IPS-15b (cell line): ENCODE measurements at regions not wholly inside any gene's neighbourhood (a gene's known extent, or its start where the extent isn't known, plus 50 kb on each side); places are given as distances from the start of the nearest gene placed in this dataset.

Source experiments
- H3K27me3 ChIP-seq: one replicate; pipeline ENCODE4 v1.6.1; 2013; ENCODE audit warnings: low read length; ENCODE audit not compliant: control insufficient read depth, insufficient read depth
- H3K36me3 ChIP-seq: one replicate; pipeline ENCODE4 v1.6.1; 2013; ENCODE audit warnings: low read length; ENCODE audit not compliant: control insufficient read depth, insufficient read depth
- H3K4me1 ChIP-seq: one replicate; pipeline ENCODE4 v1.6.1; 2013; ENCODE audit warnings: mild to moderate bottlenecking, low read length; ENCODE audit not compliant: control insufficient read depth, insufficient read depth
- H3K4me3 ChIP-seq: one replicate; pipeline ENCODE4 v1.5.1; 2013; ENCODE audit warnings: low read depth, low read length
- H3K9ac ChIP-seq: one replicate; pipeline ENCODE4 v1.6.1; 2013; ENCODE audit warnings: low read depth, mild to moderate bottlenecking, low read length
- H3K9me3 ChIP-seq: one replicate; pipeline ENCODE4 v1.6.1; 2013; ENCODE audit warnings: mild to moderate bottlenecking, low read length; ENCODE audit not compliant: control insufficient read depth, insufficient read depth

DNA sequence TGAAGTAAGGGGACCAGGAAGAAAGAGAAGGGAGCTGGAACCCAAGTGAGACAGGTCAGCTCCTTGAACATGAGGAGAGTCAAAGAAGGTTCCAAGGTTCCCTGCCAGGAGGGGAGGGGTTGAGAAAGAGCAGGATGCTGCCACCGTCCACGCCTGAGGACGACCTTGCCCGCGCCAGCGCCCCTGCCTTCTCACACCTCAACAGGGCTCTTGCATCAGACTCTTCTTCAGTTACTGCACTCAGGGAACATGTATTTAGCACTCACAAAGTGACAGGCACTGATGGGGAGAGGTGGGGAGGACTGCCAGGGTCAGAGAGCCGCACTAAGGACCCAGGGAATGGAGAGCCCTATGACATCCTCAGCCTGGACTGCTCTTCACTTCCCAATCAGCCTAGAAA is 102.1 kb upstream of the NUDT4 start:
- Histone ChIP-seq H3K36me3 (no peaks in the 10 kb centered on the region), H3K4me3 (no peak overlapping the region), H3K4me1 (no peaks in the 10 kb centered on the region), H3K9me3 (no peaks in the 10 kb centered on the region), H3K27me3 (no peaks in the 10 kb centered on the region), H3K9ac (no peak overlapping the region)

DNA sequence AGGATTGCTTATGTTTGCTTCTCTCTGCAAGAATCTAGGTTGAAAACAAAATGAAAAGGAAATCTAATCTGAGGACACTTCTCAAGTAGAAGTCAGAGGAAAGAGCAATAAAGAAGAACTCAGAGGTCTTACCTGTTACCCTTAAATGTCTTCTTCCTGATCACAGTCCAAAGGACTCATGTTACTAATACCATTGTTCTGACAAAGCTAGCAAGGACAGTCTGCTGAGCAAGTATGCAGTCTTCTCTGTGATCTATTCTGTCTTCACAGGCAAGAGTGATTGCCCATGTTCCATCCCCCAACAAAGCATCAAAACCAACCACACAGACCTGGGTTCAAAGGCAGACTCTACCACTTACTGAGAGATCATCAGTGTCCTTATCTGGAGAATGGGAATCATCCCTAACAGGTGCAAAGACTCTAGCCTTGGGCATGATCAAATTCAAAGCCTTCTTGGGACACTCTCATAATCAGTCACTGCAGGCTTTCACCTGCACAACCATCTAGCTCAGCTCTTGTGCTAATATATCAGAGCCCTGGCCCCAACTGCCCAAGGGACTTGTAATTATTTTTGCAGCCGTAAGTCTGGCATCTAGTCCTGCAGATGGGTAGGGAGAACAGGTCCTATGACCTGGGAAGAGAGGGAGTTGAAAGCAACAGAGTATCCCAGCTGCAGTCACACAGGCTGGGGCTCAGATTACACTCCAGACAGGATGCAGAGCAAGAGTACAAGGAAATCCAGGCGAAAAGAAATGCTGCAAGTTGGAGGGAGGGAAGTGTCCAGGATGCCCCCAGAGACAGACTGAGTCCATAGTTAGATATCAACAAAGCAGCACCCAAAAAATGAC is 97.9 kb upstream of the NUDT4 start:
- Histone ChIP-seq H3K9ac (no peak overlapping the region), H3K4me3 (no peak overlapping the region), H3K9me3 (no peaks in the 10 kb centered on the region), H3K27me3 (no peaks in the 10 kb centered on the region), H3K36me3 (no peaks in the 10 kb centered on the region), H3K4me1 (no peaks in the 10 kb centered on the region)

DNA sequence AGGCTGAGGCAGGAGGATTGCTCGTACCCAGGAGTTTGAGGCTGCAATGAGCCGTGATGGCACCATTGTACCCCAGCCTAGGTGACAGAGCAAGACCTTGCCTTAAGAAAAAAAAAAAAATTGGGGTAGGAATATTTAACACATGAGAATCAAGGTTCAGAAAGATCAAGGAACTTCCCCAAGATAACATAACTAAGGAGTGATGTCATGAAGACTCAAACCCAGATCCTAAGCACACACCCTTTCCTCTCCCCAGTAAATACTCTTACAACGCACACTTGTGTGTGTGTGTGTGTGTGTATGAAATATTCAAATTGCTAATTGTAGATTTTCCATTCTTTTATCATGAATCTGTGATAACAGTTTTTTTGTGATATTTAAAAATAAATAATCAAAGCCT is 90.6 kb upstream of the NUDT4 start:
- H3K27me3 ChIP-seq = no peaks in the 10 kb centered on the region

DNA sequence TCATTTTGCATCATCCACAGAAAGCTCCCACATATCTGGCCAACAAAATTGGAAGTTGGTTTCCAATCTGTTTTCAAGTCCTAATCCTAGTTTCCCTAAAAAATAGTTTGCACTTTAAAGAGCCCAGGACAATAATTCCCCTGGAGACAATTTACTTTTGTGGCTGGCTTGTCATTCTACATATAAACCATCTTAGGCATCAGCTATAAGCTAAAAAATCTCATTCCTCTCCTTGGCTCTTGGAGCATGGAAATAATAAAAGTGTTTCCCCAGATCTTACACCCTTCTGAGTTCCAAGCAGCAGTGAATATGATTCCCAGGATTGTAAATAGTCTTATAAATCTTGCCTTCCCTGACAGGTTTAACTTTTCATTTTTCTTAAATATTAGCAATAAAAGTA is 89.1 kb upstream of the NUDT4 start:
- Histone ChIP-seq H3K4me3 (no peak overlapping the region), H3K9me3 (no peaks in the 10 kb centered on the region), H3K36me3 (no peaks in the 10 kb centered on the region), H3K27me3 (no peaks in the 10 kb centered on the region), H3K4me1 (no peaks in the 10 kb centered on the region), H3K9ac (no peak overlapping the region)

More for the DNA sequence above, 90.6 kb upstream of the NUDT4 start:
- no peaks in the 10 kb centered on the region for H3K9me3 ChIP-seq
- no peak overlapping the region for H3K9ac ChIP-seq
- H3K4me3 ChIP-seq = no peak overlapping the region
- no peaks in the 10 kb centered on the region for H3K4me1 ChIP-seq
- H3K36me3 ChIP-seq = no peaks in the 10 kb centered on the region

DNA sequence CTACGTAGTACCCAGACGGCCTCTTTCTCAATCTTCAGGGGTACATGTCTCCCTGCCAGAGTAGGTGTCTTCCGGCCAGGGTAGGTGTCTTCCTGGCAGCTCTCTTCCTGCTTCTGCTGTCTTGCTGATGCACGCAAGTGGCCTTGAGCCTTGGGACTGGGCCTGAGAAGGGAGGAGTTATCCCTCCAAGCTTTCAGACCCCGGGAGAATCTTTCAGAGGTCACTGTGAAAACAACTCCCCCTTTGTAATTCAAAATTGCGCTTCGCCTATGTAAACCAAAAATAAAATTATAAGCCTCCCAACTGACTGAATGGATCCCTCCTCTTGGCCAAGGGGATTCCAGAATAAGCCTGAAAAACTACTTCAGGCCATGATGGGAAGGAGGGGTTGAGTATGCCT is 87.3 kb upstream of the NUDT4 start:
- Histone ChIP-seq H3K9ac (no peak overlapping the region), H3K4me3 (no peak overlapping the region), H3K27me3 (no peaks in the 10 kb centered on the region), H3K9me3 (no peaks in the 10 kb centered on the region), H3K36me3 (no peaks in the 10 kb centered on the region), H3K4me1 (no peaks in the 10 kb centered on the region)

DNA sequence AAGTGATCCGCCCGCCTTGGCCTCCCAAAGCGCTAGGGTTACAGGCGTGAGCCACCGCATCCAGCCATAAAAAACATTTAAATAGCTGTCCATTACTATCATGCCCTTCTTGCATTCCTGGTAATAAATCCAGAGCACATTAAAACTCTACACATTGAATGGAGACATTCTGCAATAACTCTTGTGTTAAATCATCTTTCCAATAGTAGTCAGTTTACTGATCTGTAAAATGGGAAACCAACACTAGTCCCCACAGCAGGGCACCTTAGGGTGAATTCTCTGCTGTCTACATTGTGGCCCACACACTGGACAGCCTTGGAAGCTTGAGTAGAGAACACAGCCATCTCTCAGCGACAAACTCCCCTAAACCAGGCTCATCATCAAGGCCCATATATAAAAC is 85.5 kb upstream of the NUDT4 start:
- Histone ChIP-seq H3K36me3 (no peaks in the 10 kb centered on the region), H3K4me3 (no peak overlapping the region), H3K9ac (no peak overlapping the region), H3K27me3 (no peaks in the 10 kb centered on the region), H3K4me1 (no peaks in the 10 kb centered on the region), H3K9me3 (no peaks in the 10 kb centered on the region)

DNA sequence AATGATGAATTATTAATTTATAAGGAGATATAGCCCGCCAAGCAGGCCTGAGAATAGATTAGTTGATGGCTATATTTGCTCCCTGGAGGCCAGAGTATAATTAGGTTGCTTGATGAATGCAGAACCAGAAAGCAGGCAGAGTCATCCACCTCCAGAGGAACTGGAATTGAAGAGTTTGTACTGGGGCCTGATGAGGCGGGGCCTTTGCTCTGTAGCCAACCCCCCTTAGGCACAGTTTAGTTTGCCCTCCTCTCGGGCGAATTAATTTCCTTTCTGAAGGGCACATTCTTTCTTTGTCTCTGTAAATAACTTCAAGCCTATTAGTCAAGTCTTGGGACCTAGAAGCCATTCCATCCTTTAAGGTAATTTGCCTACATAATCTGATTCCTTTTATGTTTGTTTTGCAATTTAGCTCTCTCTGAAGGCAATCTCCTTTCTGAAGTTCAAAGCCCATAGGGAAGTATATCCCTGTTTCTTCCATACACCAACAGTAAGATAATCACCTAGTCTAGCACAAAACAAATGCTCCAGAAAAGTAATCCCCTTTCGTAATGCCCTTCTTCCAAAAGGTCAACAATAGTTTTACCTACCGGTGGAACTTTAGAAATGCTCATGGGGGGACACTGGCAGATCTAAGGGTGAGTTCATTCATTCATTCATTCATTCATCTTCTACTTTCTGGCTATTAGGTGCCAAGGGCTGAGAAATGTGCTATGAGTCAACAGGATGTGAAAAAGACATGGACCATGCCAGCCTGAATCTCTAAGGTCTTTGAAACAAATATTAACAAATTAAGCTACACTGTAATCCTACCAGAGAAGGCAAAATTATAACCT is 84.8 kb upstream of the NUDT4 start:
- no peaks in the 10 kb centered on the region for H3K9me3 ChIP-seq
- H3K4me1 ChIP-seq = no peaks in the 10 kb centered on the region
- no peak overlapping the region for H3K4me3 ChIP-seq
- no peaks in the 10 kb centered on the region for H3K27me3 ChIP-seq
- no peaks in the 10 kb centered on the region for H3K36me3 ChIP-seq
- no peak overlapping the region for H3K9ac ChIP-seq

DNA sequence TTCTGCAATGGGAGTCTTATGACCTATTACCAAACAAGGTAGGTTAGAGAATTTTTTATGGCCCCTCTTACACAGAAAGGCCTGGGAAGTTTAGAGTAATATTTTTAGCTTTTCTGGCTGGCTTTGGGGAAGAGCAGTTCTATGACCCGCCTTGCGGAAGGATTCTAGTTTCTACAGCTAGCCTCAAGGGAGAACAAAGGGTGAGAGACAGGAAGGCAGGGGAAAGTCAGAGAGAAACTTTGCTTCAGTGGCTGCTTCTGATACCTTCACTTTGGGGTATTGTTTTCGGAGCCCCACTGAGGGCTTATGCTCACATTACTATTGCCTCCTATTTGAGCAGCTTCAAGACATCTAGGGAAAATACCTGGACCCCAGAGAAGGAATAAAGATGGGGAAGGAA is 80.7 kb upstream of the NUDT4 start:
- H3K9me3 ChIP-seq = no peaks in the 10 kb centered on the region
- H3K36me3 ChIP-seq = no peaks in the 10 kb centered on the region
- no peaks in the 10 kb centered on the region for H3K27me3 ChIP-seq
- no peak overlapping the region for H3K9ac ChIP-seq
- no peak overlapping the region for H3K4me3 ChIP-seq
- H3K4me1 ChIP-seq = no peaks in the 10 kb centered on the region

DNA sequence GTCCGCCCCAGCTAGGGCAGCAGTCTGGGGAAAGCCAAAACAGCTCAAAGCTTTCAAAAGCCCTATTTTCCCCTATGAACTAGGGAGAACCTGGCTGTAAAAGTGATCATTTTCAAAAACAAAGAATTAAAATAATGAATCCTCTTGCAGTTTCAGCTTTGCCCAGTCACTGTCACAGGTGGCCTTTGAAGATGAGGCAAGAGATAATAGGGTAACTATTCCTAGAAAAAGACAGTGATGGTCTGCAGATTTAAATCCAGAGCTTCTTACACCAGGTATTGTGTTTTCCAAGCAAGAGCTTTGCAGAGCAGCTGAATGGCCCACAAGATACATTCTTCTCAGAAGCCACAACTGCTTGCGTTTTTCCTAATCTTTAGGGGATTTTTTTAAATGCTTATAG is 80.2 kb upstream of the NUDT4 start:
- Histone ChIP-seq H3K4me1 (no peaks in the 10 kb centered on the region), H3K9me3 (no peaks in the 10 kb centered on the region), H3K4me3 (no peak overlapping the region), H3K36me3 (no peaks in the 10 kb centered on the region), H3K27me3 (no peaks in the 10 kb centered on the region), H3K9ac (no peak overlapping the region)

DNA sequence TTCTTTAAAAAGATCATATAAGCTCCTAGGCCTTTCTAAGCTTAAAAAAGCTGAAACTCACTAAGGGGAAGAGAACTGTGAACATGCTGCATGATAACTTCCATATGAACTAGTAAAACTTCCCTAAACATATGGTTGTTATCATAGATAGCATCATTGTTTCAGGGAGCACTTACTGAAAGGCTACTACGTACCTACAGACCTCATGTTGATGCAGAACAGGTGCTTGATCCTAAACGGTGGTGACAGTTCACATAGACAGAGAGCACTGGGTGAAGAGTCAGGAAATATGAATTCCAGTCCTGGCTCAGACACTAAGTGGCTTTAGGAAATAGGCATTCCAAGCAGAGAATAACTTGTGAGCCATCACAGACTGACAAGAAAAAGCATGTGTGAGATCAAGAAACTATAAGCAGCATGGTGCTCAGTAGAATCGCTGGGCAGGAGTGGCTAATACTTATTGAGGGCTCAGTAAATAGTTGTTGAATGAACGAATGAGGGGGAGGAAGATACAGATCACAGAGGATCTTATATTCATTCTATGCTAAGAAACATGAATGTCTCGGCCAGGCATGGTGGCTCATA is 78.4 kb upstream of the NUDT4 start:
- no peaks in the 10 kb centered on the region for H3K36me3 ChIP-seq
- H3K9ac ChIP-seq = no peak overlapping the region
- H3K9me3 ChIP-seq = no peaks in the 10 kb centered on the region
- no peaks in the 10 kb centered on the region for H3K27me3 ChIP-seq
- no peaks in the 10 kb centered on the region for H3K4me1 ChIP-seq
- no peak overlapping the region for H3K4me3 ChIP-seq

DNA sequence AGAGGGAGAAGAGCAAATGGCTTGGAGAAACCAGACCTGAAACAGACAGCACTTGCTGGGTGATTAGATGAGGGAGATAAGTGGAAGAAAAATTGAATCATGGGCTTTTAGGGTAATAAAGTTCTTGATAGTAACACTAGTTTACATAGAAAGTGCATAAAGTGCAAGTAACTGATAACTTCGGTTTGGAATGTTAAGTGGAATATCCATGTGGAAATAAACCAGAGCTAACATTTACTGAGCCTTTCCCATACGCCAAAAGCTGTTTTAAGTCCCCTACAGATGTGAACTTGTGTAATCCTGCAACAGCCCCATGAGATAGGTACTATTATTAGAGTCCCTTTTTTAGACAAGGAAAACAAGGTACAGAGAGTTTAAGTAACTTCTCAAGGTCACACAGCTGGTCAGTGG is 77.1 kb upstream of the NUDT4 start:
- no peaks in the 10 kb centered on the region for H3K9me3 ChIP-seq
- no peaks in the 10 kb centered on the region for H3K4me1 ChIP-seq
- no peak overlapping the region for H3K4me3 ChIP-seq
- no peaks in the 10 kb centered on the region for H3K36me3 ChIP-seq
- no peaks in the 10 kb centered on the region for H3K27me3 ChIP-seq
- no peak overlapping the region for H3K9ac ChIP-seq
